Retinal pigment epithelial cell (primary cell): ENCODE measurements at regions not wholly inside any gene's neighbourhood (a gene's known extent, or its start where the extent isn't known, plus 50 kb on each side); places are given as distances from the start of the nearest gene placed in this dataset.
"Not testable (repeated sequence)": the region's sequence is repeated elsewhere in the genome, so short reads cannot be mapped to it uniquely, and the experiment has no call there.

Experiments used
- DNase-seq: peaks from one replicate; pipeline ENCODE4 v3.0.0-alpha.2; 2010; ENCODE audit warnings: low read depth
- H3K4me3 ChIP-seq: 2 replicates; pipeline ENCODE4 v1.5.1; 2011; ENCODE audit warnings: mild to moderate bottlenecking, low read length, control low read depth, moderate library complexity
- TF ChIP-seq, protein P1 (sequence below): conservative IDR thresholded peaks from 2 replicates; pipeline ENCODE4 v1.5.1; 2011; ENCODE audit warnings: low read depth, low read length, control low read depth, inconsistent platforms

DNA sequence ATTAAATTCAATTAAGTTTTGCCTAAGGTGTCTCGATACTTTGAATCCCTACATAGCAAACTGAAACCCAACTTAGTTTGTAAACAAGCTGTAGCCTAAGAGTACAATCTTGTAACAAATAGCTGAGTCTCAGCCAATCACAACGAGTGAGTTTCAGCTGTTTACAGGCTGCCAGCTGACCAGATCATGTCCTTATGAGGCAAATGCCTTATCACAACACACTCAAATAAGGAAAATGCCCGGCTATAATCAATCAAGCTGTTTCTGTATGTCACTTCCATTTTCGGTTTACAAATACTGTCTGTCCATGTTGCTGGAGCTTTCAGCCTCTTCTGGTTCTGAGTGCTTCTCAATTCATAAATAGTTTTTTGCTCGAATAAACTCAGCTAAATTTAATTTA is 943.8 kb downstream of the SLC16A7 start:
- H3K4me3 ChIP-seq, result no peak overlapping the region
- TF ChIP-seq, protein P1, sequence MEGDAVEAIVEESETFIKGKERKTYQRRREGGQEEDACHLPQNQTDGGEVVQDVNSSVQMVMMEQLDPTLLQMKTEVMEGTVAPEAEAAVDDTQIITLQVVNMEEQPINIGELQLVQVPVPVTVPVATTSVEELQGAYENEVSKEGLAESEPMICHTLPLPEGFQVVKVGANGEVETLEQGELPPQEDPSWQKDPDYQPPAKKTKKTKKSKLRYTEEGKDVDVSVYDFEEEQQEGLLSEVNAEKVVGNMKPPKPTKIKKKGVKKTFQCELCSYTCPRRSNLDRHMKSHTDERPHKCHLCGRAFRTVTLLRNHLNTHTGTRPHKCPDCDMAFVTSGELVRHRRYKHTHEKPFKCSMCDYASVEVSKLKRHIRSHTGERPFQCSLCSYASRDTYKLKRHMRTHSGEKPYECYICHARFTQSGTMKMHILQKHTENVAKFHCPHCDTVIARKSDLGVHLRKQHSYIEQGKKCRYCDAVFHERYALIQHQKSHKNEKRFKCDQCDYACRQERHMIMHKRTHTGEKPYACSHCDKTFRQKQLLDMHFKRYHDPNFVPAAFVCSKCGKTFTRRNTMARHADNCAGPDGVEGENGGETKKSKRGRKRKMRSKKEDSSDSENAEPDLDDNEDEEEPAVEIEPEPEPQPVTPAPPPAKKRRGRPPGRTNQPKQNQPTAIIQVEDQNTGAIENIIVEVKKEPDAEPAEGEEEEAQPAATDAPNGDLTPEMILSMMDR, result no peak
- no peak for DNase-seq

DNA sequence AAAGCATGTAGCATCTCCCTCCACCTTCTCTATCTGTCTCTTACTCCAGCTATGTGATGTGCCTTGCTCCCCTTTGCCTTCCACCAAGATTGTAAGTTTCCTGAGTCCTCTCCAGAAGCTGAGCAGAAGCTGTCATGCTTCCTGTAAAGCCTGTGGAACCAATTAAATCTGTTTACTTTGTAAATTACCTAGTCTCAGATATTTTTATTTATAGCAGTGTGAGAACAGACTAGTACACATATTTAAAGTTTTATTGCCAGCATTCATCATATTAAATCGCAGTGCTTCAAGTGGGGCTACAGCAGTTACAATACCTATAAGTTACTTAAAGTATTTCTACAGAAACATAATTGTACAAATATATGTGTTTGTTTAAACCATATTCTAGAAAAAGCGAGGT is 973.1 kb downstream of the SLC16A7 start:
- DNase-seq, result no peak
- H3K4me3 ChIP-seq, result no peak overlapping the region
- TF ChIP-seq, protein P1, result no peak

DNA sequence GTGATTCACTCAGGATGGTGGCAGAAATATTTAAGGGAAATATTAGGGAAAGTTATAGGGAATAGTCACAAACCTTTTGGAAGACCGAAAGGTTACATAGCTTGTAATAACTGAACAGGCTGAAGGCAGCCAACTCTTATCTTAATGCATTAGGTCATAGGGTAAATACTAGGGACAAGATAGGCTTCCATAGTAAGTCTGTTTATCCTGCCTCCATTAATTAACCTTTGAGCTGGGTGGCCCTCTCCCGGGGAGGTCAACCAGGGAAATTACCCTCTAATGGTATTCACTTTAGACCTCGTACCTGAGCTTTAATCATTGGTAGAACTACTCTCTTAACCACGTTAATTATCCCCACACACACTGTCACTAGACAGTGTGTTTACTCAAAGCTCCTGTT is 981.8 kb downstream of the SLC16A7 start:
- TF ChIP-seq, protein P1, result no peak
- DNase-seq, result no peak
- H3K4me3 ChIP-seq, result no peak overlapping the region

DNA sequence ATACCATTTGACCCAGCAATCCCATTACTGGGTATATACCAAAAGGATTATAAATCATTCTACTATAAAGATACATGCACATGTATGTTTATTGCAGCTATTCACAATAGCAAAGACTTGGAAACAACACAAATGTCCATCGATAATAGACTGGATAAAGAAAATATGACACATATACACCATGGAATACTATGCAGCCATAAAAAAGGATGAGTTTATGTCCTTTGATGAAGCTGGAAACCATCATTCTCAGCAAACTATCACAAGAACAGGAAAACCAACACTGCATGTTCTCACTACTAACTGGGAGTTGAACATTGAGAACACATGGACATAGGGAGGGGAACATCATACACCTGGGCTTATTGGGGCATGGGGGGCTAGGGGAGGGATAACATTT is 991.8 kb downstream of the SLC16A7 start:
- not testable (repeated sequence) for H3K4me3 ChIP-seq, DNase-seq

DNA sequence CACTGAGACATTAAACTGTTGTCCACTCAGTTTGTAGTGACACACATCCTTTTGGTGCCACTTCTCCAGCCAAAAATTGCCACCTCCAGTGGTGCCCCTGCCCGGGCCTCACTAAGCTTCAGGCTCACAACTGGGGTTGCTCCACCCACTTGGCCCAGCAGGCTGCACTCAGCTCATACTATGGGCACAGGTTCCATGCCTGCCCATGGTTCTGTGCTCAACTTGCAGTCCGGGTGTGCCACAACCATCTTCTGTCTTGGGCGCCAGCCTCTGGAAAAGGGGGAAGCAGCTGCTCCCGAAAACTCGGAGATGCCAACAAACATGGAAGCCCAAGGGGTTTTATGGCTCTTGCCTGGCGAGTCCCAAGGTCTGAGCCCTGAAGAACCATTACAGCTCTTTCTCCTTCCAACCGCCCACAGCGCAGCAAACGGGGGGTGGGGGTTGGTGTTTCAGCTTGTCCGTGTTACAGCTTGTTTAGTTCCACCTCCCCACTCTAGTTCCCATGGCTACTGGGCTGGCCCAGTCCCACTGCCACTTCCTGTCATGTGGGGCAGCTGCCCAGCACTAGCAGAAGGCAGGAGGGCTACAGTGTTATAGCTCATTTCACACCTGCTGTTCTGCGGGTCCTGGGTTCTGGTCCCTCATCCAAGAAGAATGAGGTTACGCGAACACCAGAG is 998.3 kb downstream of the SLC16A7 start:
- no peak overlapping the region for H3K4me3 ChIP-seq
- no peak for DNase-seq
- TF ChIP-seq, protein P1, result no peak

DNA sequence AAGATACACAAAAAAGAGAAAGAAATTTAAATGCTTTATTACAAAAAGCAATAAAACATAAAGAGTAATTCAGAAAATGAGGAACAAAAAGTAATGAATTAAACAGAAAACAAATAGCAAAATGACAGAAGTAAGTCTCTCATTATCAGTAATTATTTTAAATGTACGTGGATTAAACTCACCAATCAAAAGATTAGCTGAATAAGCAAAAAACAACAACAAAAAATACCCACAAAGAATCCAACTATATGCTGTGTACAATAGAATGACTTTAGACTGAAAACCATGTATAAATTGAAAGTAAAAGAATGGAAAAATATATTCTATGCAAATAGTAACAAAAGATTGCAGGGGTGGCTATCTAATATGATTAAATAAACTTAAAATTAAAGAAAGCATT is 1006.8 kb downstream of the SLC16A7 start:
- no peak for DNase-seq
- TF ChIP-seq, protein P1, result no peak
- H3K4me3 ChIP-seq, result no peak overlapping the region

DNA sequence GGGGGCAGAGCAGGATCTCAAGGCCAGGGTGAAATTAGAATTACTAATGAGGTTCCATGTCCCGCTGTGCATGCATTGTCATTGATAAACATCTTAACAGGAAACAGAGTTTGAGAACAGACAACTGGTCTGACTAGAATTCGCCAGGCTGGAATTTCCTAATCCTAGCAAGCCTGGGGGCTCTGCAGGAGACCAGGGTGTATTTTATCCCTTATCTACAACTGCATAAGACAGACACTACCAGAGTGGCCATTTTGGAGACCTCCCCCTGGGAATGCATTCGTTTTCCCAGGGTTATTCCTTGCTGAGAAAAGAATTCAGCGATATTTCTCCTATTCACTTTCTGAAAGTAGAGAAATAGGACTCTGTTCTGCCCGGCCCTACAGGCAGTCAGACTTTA is 1007.6 kb downstream of the SLC16A7 start:
- not testable (repeated sequence) for DNase-seq, H3K4me3 ChIP-seq

DNA sequence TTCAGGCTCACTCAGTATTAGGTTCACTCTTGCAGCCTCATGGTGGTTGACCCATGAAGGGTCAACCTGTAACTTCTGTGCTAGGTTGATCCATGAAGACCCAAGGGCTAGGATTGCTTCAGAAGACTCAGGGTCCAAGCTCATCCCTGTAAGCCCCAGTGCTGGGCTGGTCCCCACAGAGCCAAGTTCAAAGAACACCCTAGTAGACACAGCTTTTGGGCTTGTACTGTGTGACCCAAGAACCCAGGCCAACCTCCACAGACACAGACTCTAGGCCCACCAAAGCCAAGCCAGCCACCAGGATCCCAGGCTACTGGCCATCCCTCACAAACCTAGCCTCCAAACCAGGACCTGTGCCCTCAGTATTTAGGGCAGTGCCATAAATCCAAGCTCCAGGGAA is 1020.6 kb downstream of the SLC16A7 start:
- H3K4me3 ChIP-seq, result no peak overlapping the region
- DNase-seq, result no peak
- TF ChIP-seq, protein P1, result no peak
